Endothelial cell of umbilical vein (primary cell): ENCODE measurements at regions not wholly inside any gene's neighbourhood (a gene's known extent, or its start where the extent isn't known, plus 50 kb on each side); places are given as distances from the start of the nearest gene placed in this dataset.

Source experiments
- POLR2A ChIP-seq: IDR thresholded peaks from 2 replicates; pipeline ENCODE4 v1.6.1; 2012; ENCODE audit warnings: low read depth, mild to moderate bottlenecking, control low read depth, low read length
- POLR2AphosphoS5 ChIP-seq: IDR thresholded peaks from 2 replicates; pipeline ENCODE4 v1.6.1; 2012; ENCODE audit warnings: low read depth, mild to moderate bottlenecking, control low read depth, low read length, moderate library complexity; ENCODE audit not compliant: insufficient read depth
- TF ChIP-seq, protein P1 (sequence below), 2 donors: IDR thresholded peaks; 1 replicate in 1 of 2; 2 replicates in 1 of 2; pipeline ENCODE4 v1.5.1; 2011; ENCODE audit warnings: low read length in 2 of 2, mild to moderate bottlenecking in 2 of 2, moderate library complexity in 2 of 2, control low read depth in 1 of 2, inconsistent platforms in 1 of 2, low read depth in 1 of 2; ENCODE audit not compliant: insufficient read depth in 1 of 2; ENCODE audit errors: extremely low read depth in 1 of 2

DNA sequence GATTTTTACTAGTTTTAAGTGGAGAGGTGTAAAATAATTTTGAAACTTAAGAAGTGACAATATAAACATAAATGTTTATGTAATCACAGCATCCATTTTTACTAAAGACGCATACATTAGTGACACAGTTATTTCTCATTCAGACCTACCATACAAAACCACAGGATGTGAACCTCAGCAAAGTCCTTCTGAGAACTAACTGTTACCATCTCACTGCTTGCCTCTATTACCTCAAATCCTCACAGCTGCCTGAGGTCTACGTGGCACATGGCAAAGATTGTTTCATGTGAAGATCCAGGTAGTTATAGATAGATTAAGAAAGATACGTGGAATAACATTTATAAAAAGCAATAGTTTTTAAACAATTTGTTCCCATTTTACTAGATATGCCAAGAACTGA, 189.0 kb downstream of the SLITRK2 start:
- TF ChIP-seq POLR2A (no peak), POLR2AphosphoS5 (no peak)
- TF ChIP-seq, protein P1, sequence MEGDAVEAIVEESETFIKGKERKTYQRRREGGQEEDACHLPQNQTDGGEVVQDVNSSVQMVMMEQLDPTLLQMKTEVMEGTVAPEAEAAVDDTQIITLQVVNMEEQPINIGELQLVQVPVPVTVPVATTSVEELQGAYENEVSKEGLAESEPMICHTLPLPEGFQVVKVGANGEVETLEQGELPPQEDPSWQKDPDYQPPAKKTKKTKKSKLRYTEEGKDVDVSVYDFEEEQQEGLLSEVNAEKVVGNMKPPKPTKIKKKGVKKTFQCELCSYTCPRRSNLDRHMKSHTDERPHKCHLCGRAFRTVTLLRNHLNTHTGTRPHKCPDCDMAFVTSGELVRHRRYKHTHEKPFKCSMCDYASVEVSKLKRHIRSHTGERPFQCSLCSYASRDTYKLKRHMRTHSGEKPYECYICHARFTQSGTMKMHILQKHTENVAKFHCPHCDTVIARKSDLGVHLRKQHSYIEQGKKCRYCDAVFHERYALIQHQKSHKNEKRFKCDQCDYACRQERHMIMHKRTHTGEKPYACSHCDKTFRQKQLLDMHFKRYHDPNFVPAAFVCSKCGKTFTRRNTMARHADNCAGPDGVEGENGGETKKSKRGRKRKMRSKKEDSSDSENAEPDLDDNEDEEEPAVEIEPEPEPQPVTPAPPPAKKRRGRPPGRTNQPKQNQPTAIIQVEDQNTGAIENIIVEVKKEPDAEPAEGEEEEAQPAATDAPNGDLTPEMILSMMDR (IDR thresholded peaks at IDR 0.05; ENCODE audit: extremely low read depth in 1 of 2, insufficient read depth in 1 of 2, low read depth in 1 of 2, low read length in 2 of 2): no peak
